Lower leg skin (tissue), 3 donors: ENCODE measurements at regions not wholly inside any gene's neighbourhood (a gene's known extent, or its start where the extent isn't known, plus 50 kb on each side); places are given as distances from the start of the nearest gene placed in this dataset.

ENCODE experiments used
- CTCF ChIP-seq, 3 donors: fragments of 450-650 bp; IDR thresholded peaks; one replicate each; pipeline ENCODE4 v1.5.1; 2016; ENCODE audit warnings: antibody characterized with exemption in 3 of 3, mild to moderate bottlenecking in 3 of 3, moderate library complexity in 2 of 3
- POLR2A ChIP-seq, 2 donors: fragments of 450-650 bp; IDR thresholded peaks; one replicate each; pipeline ENCODE4 v1.6.1; 2016 to 2017; ENCODE audit warnings: antibody characterized with exemption in 2 of 2, mild to moderate bottlenecking in 1 of 2, moderate library complexity in 1 of 2

DNA sequence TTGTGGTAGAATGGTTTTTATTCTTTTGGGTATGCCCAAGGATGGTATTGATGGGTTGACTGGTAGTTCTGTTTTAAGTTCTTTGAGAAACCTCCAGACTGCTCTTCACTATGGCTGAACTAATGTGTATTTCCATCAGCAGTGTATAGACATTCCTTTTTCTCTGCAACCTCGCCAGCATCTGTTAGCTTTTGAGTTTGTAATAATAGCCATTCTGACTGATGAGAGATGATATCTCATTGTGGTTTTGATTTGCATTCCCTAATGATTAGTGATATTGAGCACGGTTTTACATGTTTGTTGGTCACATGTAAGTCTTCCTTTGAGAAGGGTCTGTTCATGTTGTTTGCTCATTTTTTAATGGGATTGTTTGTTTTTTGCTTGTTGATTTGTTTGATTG, 1348.7 kb upstream of the NXPH2 start:
- TF ChIP-seq CTCF (IDR thresholded peaks at IDR 0.05) (no peak), POLR2A (IDR thresholded peaks at IDR 0.05) (no peak)
